SJCRH30 (cell line): ENCODE measurements at regions not wholly inside any gene's neighbourhood (a gene's known extent, or its start where the extent isn't known, plus 50 kb on each side); places are given as distances from the start of the nearest gene placed in this dataset.

Experiments used
- DNase-seq, 2 experiments: peaks; one replicate each; pipeline ENCODE4 v3.0.0-alpha.2; 2015 to 2020
- H3K27ac ChIP-seq: fragments of 250-450 bp; sonication (Bioruptor Pico); 2 replicates; pipeline ENCODE4 v1.5.1; 2020; ENCODE audit warnings: mild to moderate bottlenecking, moderate library complexity
- H3K27me3 ChIP-seq: fragments of 250-450 bp; sonication (Bioruptor Pico); 2 replicates; pipeline ENCODE4 v1.5.1; 2020; ENCODE audit warnings: mild to moderate bottlenecking, moderate library complexity
- H3K36me3 ChIP-seq: fragments of 250-450 bp; sonication (Bioruptor Pico); 2 replicates; pipeline ENCODE4 v1.5.1; 2020; ENCODE audit warnings: mild to moderate bottlenecking, moderate library complexity
- H3K4me1 ChIP-seq: fragments of 250-450 bp; sonication (Bioruptor Pico); 2 replicates; pipeline ENCODE4 v1.5.1; 2020; ENCODE audit warnings: mild to moderate bottlenecking, moderate library complexity
- H3K4me3 ChIP-seq: fragments of 250-450 bp; sonication (Bioruptor Pico); 2 replicates; pipeline ENCODE4 v1.5.1; 2020; ENCODE audit warnings: mild to moderate bottlenecking, moderate library complexity
- H3K9me3 ChIP-seq: fragments of 250-450 bp; sonication (Bioruptor Pico); replicated peaks from 2 replicates; pipeline ENCODE4 v1.5.1; 2020; ENCODE audit warnings: mild to moderate bottlenecking, moderate library complexity

GRCh38 chr3:194282436-194283122 is 68.5 kb downstream of the CPN2 start:
- Histone ChIP-seq H3K36me3 (no peaks in the 10 kb centered on the region), H3K4me3 (no peak overlapping the region), H3K4me1 (peaks cover 3% of the 10 kb centered on the region; the same call in 1 of the 2 replicates), H3K27ac (no peak overlapping the region), H3K9me3 (no peaks in the 10 kb centered on the region), H3K27me3 (no peaks in the 10 kb centered on the region)
- no peak for DNase-seq

- H3K27ac ChIP-seq, result no peak overlapping the region
- no peaks in the 10 kb centered on the region for H3K4me1 ChIP-seq
- H3K9me3 ChIP-seq, result no peaks in the 10 kb centered on the region
- H3K27me3 ChIP-seq, result no peaks in the 10 kb centered on the region
- no peak for DNase-seq
- H3K36me3 ChIP-seq, result no peaks in the 10 kb centered on the region
- H3K4me3 ChIP-seq, result no peak overlapping the region
These were observed 67.7 kb downstream of the CPN2 start for GRCh38 chr3:194283221-194284006.

- DNase-seq, result no peak
- Histone ChIP-seq H3K4me3 (no peak overlapping the region), H3K27me3 (no peaks in the 10 kb centered on the region), H3K4me1 (no peaks in the 10 kb centered on the region), H3K9me3 (no peaks in the 10 kb centered on the region), H3K36me3 (no peaks in the 10 kb centered on the region), H3K27ac (no peak overlapping the region)
These were observed 66.8 kb downstream of the CPN2 start for GRCh38 chr3:194284351-194284750.

GRCh38 chr3:194285024-194285849 is 65.9 kb downstream of the CPN2 start:
- Histone ChIP-seq H3K4me3 (no peak overlapping the region), H3K27me3 (no peaks in the 10 kb centered on the region), H3K36me3 (no peaks in the 10 kb centered on the region), H3K27ac (no peak overlapping the region), H3K4me1 (no peaks in the 10 kb centered on the region), H3K9me3 (no peaks in the 10 kb centered on the region)
- no peak for DNase-seq

GRCh38 chr3:194285850-194286197 is 65.3 kb downstream of the CPN2 start:
- Histone ChIP-seq H3K9me3 (no peaks in the 10 kb centered on the region), H3K36me3 (no peaks in the 10 kb centered on the region), H3K4me3 (no peak overlapping the region), H3K27me3 (no peaks in the 10 kb centered on the region), H3K27ac (no peak overlapping the region), H3K4me1 (no peaks in the 10 kb centered on the region)
- DNase-seq, result no peak

GRCh38 chr3:194286375-194287146 is 64.6 kb downstream of the CPN2 start:
- Histone ChIP-seq H3K4me3 (no peak overlapping the region), H3K9me3 (no peaks in the 10 kb centered on the region), H3K27me3 (no peaks in the 10 kb centered on the region), H3K36me3 (no peaks in the 10 kb centered on the region), H3K27ac (no peak overlapping the region), H3K4me1 (no peaks in the 10 kb centered on the region)
- DNase-seq, result no peak

- no peak for DNase-seq
- Histone ChIP-seq H3K9me3 (no peaks in the 10 kb centered on the region), H3K27ac (no peak overlapping the region), H3K4me1 (no peaks in the 10 kb centered on the region), H3K4me3 (no peak overlapping the region), H3K36me3 (no peaks in the 10 kb centered on the region), H3K27me3 (no peaks in the 10 kb centered on the region)
These were observed 63.8 kb downstream of the CPN2 start for GRCh38 chr3:194287374-194287773.

GRCh38 chr3:194287977-194288706 is 63.0 kb downstream of the CPN2 start:
- no peaks in the 10 kb centered on the region for H3K4me1 ChIP-seq
- H3K9me3 ChIP-seq, result no peaks in the 10 kb centered on the region
- H3K4me3 ChIP-seq, result no peak overlapping the region
- H3K27ac ChIP-seq, result no peak overlapping the region
- no peak for DNase-seq
- H3K27me3 ChIP-seq, result no peaks in the 10 kb centered on the region
- H3K36me3 ChIP-seq, result no peaks in the 10 kb centered on the region
